SK-N-SH (cell line): ENCODE measurements at regions not wholly inside any gene's neighbourhood (a gene's known extent, or its start where the extent isn't known, plus 50 kb on each side); places are given as distances from the start of the nearest gene placed in this dataset.
A peak's percentile ranks its signal among the peaks of the same experiment; 100 is the strongest.

Experiments
- CTCF ChIA-PET: fragments of 300-600, 350-600 bp; formaldehyde crosslinking; extraction: SDS; loops from one replicate; lab custom pipeline; 2021; lab: Yijun Ruan, JAX
- POLR2A ChIA-PET: fragments of 350-600 bp; sonication (Branson Sonifier 250); formaldehyde crosslinking; extraction: SDS; loops from one replicate; lab custom pipeline; 2020; ENCODE audit warnings: antibody characterized with exemption, inconsistent platforms; lab: Yijun Ruan, JAX
- DNase-seq: peaks from one replicate; pipeline ENCODE4 v3.0.0; 2012
- H2AFZ ChIP-seq: fragments of 200-600 bp; sonication (generic); 2 replicates; pipeline ENCODE4 v1.8.1; 2016; ENCODE audit warnings: antibody characterized with exemption, mild to moderate bottlenecking, low read depth
- H3F3A ChIP-seq: fragments of 200-600 bp; sonication (generic); replicated peaks from 2 replicates; pipeline ENCODE3; 2016; ENCODE audit warnings: antibody characterized with exemption, mild to moderate bottlenecking; ENCODE audit not compliant: insufficient read depth
- H3K27ac ChIP-seq, 2 experiments: fragments of 200-500 bp in 1 of 2; fragments of 200-600 bp in 1 of 2; sonication (Bioruptor generic) in 1 of 2; sonication (generic), shearing (Covaris generic) in 1 of 2; 2 replicates each; pipeline versions ENCODE4 v1.5.1 to v1.6.1; 2014 to 2016; ENCODE audit warnings: low read depth in 2 of 2, inconsistent platforms in 1 of 2, low read length in 1 of 2, mild to moderate bottlenecking in 1 of 2, mixed read lengths in 1 of 2
- H3K27me3 ChIP-seq: fragments of 200-600 bp; sonication (generic), shearing (Covaris generic); 2 replicates; pipeline ENCODE4 v1.6.1; 2016; ENCODE audit warnings: mixed run types; ENCODE audit not compliant: insufficient read depth
- H3K36me3 ChIP-seq, 2 experiments: fragments of 200-500 bp in 1 of 2; fragments of 200-600 bp in 1 of 2; sonication (Bioruptor generic) in 1 of 2; sonication (generic) in 1 of 2; replicated peaks in 1 of 2; 2 replicates each; pipeline versions ENCODE3 to v1.5.1; 2014 to 2016; ENCODE audit warnings: low read length in 1 of 2, mild to moderate bottlenecking in 1 of 2; ENCODE audit not compliant: insufficient read depth in 2 of 2, control insufficient read depth in 1 of 2
- H3K4me1 ChIP-seq, 2 experiments: fragments of 200-500 bp in 1 of 2; fragments of 200-600 bp in 1 of 2; sonication (Bioruptor generic) in 1 of 2; sonication (generic), shearing (Covaris generic) in 1 of 2; 2 replicates each; pipeline versions ENCODE4 v1.5.1 to v1.6.1; 2014 to 2016; ENCODE audit warnings: low read depth in 1 of 2, low read length in 1 of 2, mixed run types in 1 of 2; ENCODE audit not compliant: insufficient read depth in 2 of 2, control insufficient read depth in 1 of 2
- H3K4me2 ChIP-seq: fragments of 200-600 bp; sonication (generic), shearing (Covaris generic); 2 replicates; pipeline ENCODE4 v1.6.1; 2017; ENCODE audit warnings: mixed run types
- H3K4me3 ChIP-seq, 2 experiments: fragments of 200-500 bp in 1 of 2; fragments of 200-600 bp in 1 of 2; sonication (Bioruptor generic) in 1 of 2; sonication (generic), shearing (Covaris generic) in 1 of 2; 2 replicates each; pipeline versions ENCODE4 v1.5.1 to v1.8.1; 2014 to 2016; ENCODE audit warnings: low read depth in 2 of 2, inconsistent platforms in 1 of 2, low read length in 1 of 2, mild to moderate bottlenecking in 1 of 2, mixed read lengths in 1 of 2, moderate library complexity in 1 of 2
- H3K79me2 ChIP-seq: fragments of 200-600 bp; sonication (generic); 2 replicates; pipeline ENCODE4 v1.8.1; 2017; ENCODE audit warnings: mild to moderate bottlenecking; ENCODE audit not compliant: insufficient read depth
- H3K9ac ChIP-seq: fragments of 200-600 bp; sonication (generic); 2 replicates; pipeline ENCODE4 v1.6.1; 2017; ENCODE audit warnings: mixed run types
- H3K9me2 ChIP-seq: fragments of 200-600 bp; sonication (generic); 2 replicates; pipeline ENCODE4 v1.6.1; 2017; ENCODE audit warnings: mixed run types
- H3K9me3 ChIP-seq: fragments of 200-600 bp; sonication (generic); 2 replicates; pipeline ENCODE4 v1.6.1; 2017; ENCODE audit warnings: mixed run types, mild to moderate bottlenecking, moderate library complexity
- H4K20me1 ChIP-seq: fragments of 200-600 bp; sonication (generic); 2 replicates; pipeline ENCODE4 v1.6.1; 2017; ENCODE audit warnings: mild to moderate bottlenecking, mixed run types; ENCODE audit not compliant: insufficient read depth
- CHD2 ChIP-seq: fragments of 150-350 bp; IDR thresholded peaks from 2 replicates; pipeline ENCODE4 v1.6.1; 2018; ENCODE audit warnings: low read length; ENCODE audit not compliant: partially characterized antibody
- EP300 ChIP-seq, 2 experiments: IDR thresholded peaks; 2 replicates each; pipeline versions ENCODE4 v1.4.0 to v1.6.1; 2012; ENCODE audit warnings: borderline replicate concordance in 1 of 2, low read depth in 1 of 2, low read length in 1 of 2
- EZH2phosphoT487 ChIP-seq: fragments of 200-600 bp; sonication (generic); IDR thresholded peaks from 2 replicates; pipeline ENCODE4 v1.6.1; 2017; ENCODE audit warnings: low read depth, mixed run types, mild to moderate bottlenecking, antibody characterized with exemption, moderate library complexity, borderline replicate concordance
- FOSL2 ChIP-seq: IDR thresholded peaks from 2 replicates; pipeline ENCODE4 v1.4.0; 2012; ENCODE audit warnings: low read depth, mild to moderate bottlenecking, moderate library complexity, borderline replicate concordance
- FOXJ3 ChIP-seq: sonication (generic); formaldehyde crosslinking; IDR thresholded peaks from 2 replicates; pipeline ENCODE4 v1.5.1; 2020; ENCODE audit warnings: mild to moderate bottlenecking, missing genetic modification reagents
- MEF2A ChIP-seq: IDR thresholded peaks from 2 replicates; pipeline ENCODE4 v1.4.0; 2012; ENCODE audit warnings: low read depth, borderline replicate concordance
- MXI1 ChIP-seq: IDR thresholded peaks from 2 replicates; pipeline ENCODE4 v1.6.1; 2012; ENCODE audit warnings: mild to moderate bottlenecking, low read depth, low read length, improper control_type of control experiment
- PBX3 ChIP-seq: IDR thresholded peaks from 2 replicates; pipeline ENCODE4; 2012
- RAD21 ChIP-seq: IDR thresholded peaks from 2 replicates; pipeline ENCODE4 v1.6.1; 2012; ENCODE audit warnings: mild to moderate bottlenecking, low read length
- RCOR1 ChIP-seq: fragments of 150-350 bp; IDR thresholded peaks from 2 replicates; pipeline ENCODE4 v1.6.1; 2017; ENCODE audit warnings: antibody characterized with exemption, low read length
- REST ChIP-seq: IDR thresholded peaks from 2 replicates; pipeline ENCODE4 v1.6.1; 2012; ENCODE audit warnings: mild to moderate bottlenecking, low read depth, low read length, moderate library complexity
- RXRA ChIP-seq: IDR thresholded peaks from 2 replicates; pipeline ENCODE4 v1.4.0; 2012; ENCODE audit warnings: low read depth, mild to moderate bottlenecking, borderline replicate concordance
- SIN3A ChIP-seq: IDR thresholded peaks from 2 replicates; pipeline ENCODE4 v1.6.1; 2012; ENCODE audit warnings: low read depth, mild to moderate bottlenecking, low read length, moderate library complexity, borderline replicate concordance
- WGBS: methylation state at CpG from one replicate; pipeline ENCODE4 v1.1.6; 2017; ENCODE audit warnings: low lambda C conversion rate; 5-methylcytosine and 5-hydroxymethylcytosine counted together
- TF ChIP-seq, protein P1 (sequence below): IDR thresholded peaks from 2 replicates; pipeline ENCODE4 v1.4.0; 2012; ENCODE audit warnings: low read depth

- Histone ChIP-seq H3K79me2 (no peaks in the 10 kb centered on the region), H3K9me2 (no peaks in the 10 kb centered on the region), H3K4me3 (0 out of 4 replicates have a peak overlapping the region, but pooled peaks of 1 of the 2 experiments have one; percentile 1), H3K27me3 (peaks cover 9% of the 10 kb centered on the region; the same call in 1 of the 2 replicates), H3K27ac (no peak overlapping the region), H4K20me1 (no peaks in the 10 kb centered on the region), H3K9me3 (no peaks in the 10 kb centered on the region), H3K4me2 (no peak overlapping the region), H3K4me1 (no peaks in the 10 kb centered on the region), H3K36me3 (no peaks in the 10 kb centered on the region), H2AFZ (no peak overlapping the region), H3K9ac (no peak overlapping the region), H3F3A (no peaks in the 10 kb centered on the region)
- WGBS: 15% methylated on average over 4 of the region's 4 CpGs
- DNase-seq: no peak
- CTCF ChIA-PET: no interaction called here
- POLR2A ChIA-PET: no interaction called here
- TF ChIP-seq CHD2: no peak
- TF ChIP-seq FOXJ3 (CRISPR knock-in tag): no peak
- TF ChIP-seq, protein P1, sequence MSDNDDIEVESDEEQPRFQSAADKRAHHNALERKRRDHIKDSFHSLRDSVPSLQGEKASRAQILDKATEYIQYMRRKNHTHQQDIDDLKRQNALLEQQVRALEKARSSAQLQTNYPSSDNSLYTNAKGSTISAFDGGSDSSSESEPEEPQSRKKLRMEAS: no peak
- no peak for TF ChIP-seq SIN3A
- no peak for TF ChIP-seq REST
- TF ChIP-seq PBX3: no peak
- no peak for TF ChIP-seq FOSL2
- no peak for TF ChIP-seq RXRA
- no peak for TF ChIP-seq MXI1
- no peak for TF ChIP-seq RAD21
- no peak for TF ChIP-seq RCOR1
- TF ChIP-seq EZH2phosphoT487: no peak
- no peak for TF ChIP-seq EP300 (IDR thresholded peaks at IDR 0.05; ENCODE audit: borderline replicate concordance in 1 of 2, low read depth in 1 of 2, low read length in 1 of 2)
- TF ChIP-seq MEF2A: no peak
Observed at GRCh38 chr6:100167585-100167984, 173.6 kb upstream of the MCHR2 start.
